Stimulated activated CD8-positive, alpha-beta memory T cell treated with anti-CD3 and anti-CD28 coated beads, Interleukin-12 subunit alpha, Interleukin-12 subunit beta, amount 100 ng/mL, for 24 hours (primary cell): ENCODE measurements at regions not wholly inside any gene's neighbourhood (a gene's known extent, or its start where the extent isn't known, plus 50 kb on each side); places are given as distances from the start of the nearest gene placed in this dataset.

Experiments
- DNase-seq: peaks from one replicate; pipeline ENCODE4 v3.0.0-alpha.2; 2020; ENCODE audit errors: extremely low read depth

- no peak for DNase-seq
Observed at GRCh38 chr13:50682002-50682401, 161.5 kb downstream of the DLEU7 start.

DNA sequence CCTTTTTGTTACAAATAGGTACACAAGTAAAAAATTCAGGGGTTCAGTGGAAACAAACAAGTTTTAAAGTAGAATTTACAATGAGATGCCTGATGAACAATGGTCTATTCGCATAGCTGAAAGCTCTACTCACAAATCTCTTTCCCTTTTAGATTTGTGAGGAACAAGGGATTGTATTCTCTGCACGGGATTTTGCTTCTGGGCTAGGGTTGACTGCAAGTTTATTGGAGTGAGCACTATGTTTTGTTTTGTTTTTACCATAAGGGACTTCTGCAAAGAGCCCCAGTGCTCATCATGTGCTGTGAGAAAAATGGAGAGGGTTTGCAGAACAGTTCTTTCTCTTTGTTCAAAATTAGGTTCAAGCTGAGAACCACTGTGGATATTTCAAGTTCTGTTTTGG lies 160.5 kb downstream of the DLEU7 start:
- no peak for DNase-seq

DNA sequence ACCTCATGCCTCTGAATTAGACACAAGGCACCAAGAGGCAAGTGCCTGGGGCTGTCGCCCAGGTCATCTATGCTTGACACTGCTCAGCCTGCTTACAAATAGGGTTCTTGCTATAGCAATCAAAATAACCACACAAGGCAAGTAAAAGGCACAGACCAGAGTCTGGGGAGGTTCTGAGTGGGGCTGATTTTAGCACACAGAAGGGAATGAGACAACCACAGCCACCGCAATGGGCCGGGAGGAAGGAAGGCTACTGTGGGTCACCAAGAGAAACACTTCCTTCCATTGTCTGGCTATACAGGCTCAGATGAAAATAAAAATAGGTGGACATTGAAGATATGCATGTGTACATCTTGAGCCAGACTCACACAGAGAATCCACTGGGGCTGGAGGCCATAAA lies 159.1 kb downstream of the DLEU7 start:
- DNase-seq = no peak

GRCh38 chr13:50685491-50685890 lies 158.0 kb downstream of the DLEU7 start:
- no peak for DNase-seq

GRCh38 chr13:50685956-50686355 lies 157.5 kb downstream of the DLEU7 start:
- no peak for DNase-seq

- no peak for DNase-seq
Observed at GRCh38 chr13:50686551-50686950, 156.9 kb downstream of the DLEU7 start.

- DNase-seq = no peak
Observed at GRCh38 chr13:50687545-50687944, 155.9 kb downstream of the DLEU7 start.

DNA sequence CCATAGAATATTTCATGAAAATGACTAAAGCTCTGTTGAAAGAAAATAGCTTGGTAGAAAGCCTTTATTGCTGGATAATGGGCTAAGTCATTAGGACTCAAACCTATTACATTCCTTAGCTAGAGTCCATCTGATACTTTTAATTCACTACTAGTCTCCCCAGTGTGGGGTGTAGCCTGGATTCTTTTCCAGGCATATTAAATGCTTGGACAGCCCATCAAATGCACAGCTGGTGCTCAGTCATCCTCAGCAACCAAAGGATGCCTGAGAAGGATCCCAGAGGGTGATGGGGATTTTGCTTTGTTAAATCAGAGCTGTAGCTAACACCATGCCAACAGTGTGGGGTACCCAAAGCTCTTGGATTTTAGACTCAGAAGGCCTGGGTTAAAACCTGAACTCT lies 153.5 kb downstream of the DLEU7 start:
- DNase-seq = no peak

- no peak for DNase-seq
Observed at GRCh38 chr13:50691176-50691680, 152.3 kb downstream of the DLEU7 start.

DNA sequence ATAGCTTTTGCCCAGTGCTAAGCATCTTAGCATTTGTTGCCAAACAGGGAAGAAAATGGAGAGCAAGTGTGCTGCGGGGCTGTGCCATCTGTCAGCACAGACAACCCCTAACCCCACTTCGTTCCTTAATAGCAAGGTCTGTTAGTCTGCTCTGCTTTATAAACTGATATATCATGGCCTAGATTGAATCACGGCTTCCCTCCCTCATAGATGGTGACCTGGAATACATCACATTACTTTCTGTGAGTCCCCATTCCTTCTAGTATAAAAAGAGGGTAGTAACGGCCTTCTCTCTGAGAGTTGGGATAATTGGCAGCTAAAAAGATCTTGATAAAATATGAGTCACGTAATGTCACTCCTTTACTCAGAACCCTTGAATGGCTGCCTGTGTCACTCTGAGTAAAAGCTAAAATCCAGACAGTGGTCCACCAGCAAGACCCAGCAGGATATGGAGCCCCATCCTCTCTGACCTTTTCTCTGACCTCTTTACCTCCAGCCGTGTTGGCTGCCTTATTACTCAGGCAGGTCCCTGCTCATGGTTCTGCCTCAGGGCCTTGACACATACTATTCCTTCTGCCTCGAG lies 151.7 kb downstream of the DLEU7 start:
- DNase-seq = no peak

GRCh38 chr13:50692396-50692915 lies 151.0 kb downstream of the DLEU7 start:
- DNase-seq = no peak

DNA sequence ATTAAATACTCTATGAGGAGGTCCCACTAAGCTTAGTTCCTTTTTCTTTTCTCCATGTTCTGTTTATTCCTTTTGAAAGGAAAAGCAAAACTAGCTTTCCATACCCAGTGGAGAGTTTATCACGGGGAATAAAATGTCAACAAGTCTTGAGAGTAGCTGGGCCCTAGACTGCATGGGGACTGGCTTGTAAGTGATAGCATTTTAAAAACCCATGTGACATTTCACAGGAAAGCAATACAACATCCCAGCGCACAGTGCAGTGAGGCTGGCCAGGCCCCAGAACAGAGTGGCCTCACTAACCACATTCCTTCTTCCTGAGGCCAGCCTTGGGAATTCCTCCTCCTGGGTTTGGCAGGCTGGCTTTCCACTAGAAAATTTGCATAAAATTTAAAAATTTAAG lies 149.8 kb downstream of the DLEU7 start:
- DNase-seq = no peak

- no peak for DNase-seq
Observed at GRCh38 chr13:50697746-50698539, 145.5 kb downstream of the DLEU7 start.

DNA sequence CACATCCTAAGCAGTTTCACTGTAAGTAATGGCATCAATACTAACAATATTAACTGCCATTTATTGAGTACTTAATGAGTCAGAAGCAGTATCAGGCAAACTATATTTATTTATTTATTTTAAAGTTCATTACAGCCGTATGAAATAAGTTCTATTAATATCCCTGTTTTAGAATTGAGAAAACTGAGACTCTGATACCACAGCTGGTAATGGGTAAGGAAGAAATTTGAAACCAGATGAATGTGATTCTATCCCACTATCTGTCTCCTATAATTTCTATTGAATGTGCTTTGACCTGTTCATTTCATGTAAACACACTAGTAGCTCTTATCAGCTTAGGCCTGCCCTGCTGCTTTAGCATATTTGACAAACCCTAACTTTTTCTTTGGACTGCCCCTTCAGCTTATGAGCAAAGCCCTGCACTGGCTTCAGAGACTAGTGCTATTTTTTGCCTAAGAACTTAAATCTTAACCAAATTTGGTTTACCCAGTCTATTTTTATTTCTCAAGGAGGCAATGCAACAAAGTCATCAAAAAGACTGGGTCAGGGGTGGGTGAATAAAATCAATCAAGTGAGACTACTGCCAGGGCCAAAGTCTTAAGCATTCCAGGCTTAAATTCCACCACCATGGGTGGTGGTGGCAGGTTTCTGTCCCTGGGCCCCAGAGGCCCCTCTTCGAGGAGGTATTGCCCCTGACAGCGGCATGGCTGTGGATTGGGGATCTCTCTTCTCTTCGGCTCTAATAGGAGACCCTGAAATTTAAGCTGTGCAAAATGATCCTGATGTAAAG lies 143.4 kb downstream of the DLEU7 start:
- no peak for DNase-seq

DNA sequence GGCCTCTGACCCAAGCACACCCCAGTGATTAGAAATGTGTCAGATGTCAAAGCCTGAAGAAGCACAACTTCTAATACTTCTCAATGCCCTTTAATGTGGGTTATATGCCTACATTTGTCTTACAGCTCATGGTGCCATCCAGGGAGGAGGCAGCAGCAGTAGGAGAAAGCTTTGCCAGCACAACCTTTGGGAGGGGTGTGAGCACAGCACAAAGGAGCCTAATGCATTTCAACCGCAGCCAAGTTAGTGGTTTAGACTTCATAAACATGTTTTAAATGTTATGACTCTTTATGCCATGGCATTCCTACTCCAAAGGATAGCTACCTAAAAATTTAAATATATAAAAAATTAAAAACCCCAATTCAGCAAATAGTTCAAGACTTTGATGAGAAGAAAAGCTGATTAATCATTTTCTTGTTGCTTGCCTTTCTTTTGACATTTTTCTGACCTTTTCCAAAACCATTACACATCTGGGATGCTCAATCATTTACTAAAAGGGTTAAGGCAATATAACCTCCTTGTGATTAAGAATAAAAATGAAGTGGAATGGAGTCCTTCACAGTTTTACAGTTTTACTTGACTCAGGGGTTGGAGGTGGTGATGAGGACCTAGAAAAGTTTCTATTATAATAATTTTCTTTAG lies 142.7 kb downstream of the DLEU7 start:
- no peak for DNase-seq

DNA sequence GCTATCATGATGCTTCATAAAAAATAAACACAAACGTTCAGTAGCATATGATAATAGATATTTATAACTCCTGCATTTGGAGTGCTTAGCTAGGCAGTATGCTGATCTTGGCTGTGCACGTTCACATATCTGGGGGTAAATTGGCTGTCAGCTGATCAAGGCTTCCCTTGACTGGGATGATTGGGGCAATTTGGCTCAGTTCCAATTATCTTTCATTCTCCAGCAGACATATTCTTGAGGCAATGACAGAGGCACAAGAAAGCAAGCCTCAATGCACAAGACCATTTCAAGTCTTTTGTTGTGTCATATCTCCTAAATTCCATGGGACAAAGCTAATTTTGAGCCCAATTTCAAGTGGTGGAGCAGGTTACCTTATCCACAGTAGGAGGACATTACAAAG lies 142.0 kb downstream of the DLEU7 start:
- DNase-seq = no peak

DNA sequence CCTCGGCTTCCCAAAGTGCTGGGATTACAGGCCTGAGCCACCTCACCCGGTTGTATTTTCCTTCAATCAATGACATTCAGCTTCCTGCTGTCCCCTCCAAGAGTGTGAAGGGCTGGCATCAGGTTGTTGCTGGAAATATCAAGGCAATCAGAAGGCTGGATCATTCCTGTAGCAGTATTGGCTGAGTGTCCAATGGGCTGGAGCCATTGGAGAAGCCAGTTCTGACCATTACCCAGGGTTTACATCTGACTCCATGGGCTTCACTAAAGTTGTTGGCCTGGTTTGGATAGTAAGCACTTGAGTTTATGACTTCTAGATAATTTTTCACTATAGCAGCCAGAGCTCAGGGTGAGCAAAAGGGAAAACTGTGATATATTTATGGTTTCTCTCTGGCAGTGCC lies 137.0 kb downstream of the DLEU7 start:
- DNase-seq = no peak

GRCh38 chr13:50707628-50708027 lies 135.9 kb downstream of the DLEU7 start:
- no peak for DNase-seq

DNA sequence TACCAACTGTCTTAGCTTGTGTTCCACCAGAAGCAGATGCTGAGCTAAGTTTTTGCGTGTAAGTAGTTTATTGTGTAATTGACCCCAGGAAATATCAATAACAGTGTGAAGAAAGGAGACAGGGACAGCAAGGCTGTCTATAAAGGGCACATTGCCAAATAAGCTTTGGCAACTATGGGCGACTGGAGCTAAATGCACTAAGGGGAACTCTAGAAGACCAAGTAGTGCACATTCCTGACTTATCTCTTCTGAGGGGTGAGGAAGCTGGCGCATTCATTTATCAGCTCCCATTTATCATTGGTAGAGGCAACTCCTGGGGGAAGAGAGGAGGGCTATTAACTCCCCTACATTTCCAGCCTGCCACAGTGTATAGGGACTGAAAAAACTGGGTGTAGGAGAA lies 135.0 kb downstream of the DLEU7 start:
- no peak for DNase-seq

DNA sequence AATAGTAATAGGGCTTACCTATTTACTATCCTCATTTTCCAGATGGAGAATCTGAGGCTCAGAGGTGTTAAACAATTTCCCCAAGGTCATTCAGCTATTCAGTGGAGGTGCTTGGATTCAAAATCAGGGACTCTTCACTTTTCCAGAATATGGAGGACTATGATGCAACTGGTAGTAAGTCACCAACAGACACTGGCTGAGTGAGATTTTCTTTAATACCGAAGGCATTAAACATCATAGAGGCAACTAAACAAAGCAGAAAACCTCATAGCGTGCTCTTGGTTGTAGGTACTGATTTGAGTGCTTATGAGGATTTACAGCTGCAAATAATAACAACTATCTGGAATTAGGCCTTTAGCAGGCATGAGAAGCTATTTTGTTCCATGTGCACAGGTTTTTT lies 134.4 kb downstream of the DLEU7 start:
- DNase-seq = no peak

DNA sequence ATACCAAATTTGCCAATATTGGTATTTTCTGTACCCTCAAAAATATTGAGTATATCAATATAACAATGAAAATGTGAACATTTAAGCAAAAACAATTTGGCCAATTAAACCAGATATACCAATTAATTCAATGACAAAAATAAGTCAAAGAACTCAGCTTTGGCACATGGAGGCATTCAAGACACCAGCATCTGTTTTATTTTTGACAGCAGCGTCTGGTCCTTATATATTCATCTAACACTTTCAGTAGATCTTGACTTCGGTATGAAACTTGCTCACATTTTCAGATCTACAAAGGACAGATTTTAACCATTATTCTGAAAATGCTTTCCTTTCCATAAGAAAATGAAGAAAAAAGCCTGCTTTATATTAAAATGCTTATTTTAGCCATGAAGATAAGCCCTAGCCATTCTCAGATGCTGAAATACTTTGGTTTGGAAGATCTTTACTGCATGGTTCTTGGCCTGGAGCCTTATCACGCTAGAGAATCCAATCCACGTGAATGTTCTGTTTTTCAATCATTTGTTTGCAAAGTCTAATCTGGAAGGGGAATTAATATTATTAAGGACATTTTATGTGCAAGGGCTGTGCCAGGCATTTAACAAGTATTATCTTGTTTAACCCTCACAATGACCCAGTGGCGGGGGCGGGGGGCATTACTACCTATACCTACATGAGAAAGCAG lies 132.2 kb downstream of the DLEU7 start:
- DNase-seq = no peak
